Brain microvascular endothelial cell (primary cell): ENCODE measurements at regions not wholly inside any gene's neighbourhood (a gene's known extent, or its start where the extent isn't known, plus 50 kb on each side); places are given as distances from the start of the nearest gene placed in this dataset.
A peak's percentile ranks its signal among the peaks of the same experiment; 100 is the strongest.
"Not testable (repeated sequence)": the region's sequence is repeated elsewhere in the genome, so short reads cannot be mapped to it uniquely, and the experiment has no call there.

ENCODE experiments used
- DNase-seq: peaks from one replicate; pipeline ENCODE4 v3.0.0-alpha.2; 2020
- H3K27ac ChIP-seq: fragments of 250-450 bp; sonication (Bioruptor Pico); 2 replicates; pipeline ENCODE4 v1.5.1; 2020; ENCODE audit warnings: mild to moderate bottlenecking, moderate library complexity
- H3K27me3 ChIP-seq: fragments of 250-450 bp; sonication (Bioruptor Pico); replicated peaks from 2 replicates; pipeline ENCODE4 v1.5.1; 2020; ENCODE audit warnings: mild to moderate bottlenecking
- H3K36me3 ChIP-seq: fragments of 250-450 bp; sonication (Bioruptor Pico); replicated peaks from 2 replicates; pipeline ENCODE4 v1.5.1; 2020; ENCODE audit warnings: mild to moderate bottlenecking
- H3K4me3 ChIP-seq: 2 replicates; pipeline ENCODE4 v1.5.1; 2011; ENCODE audit warnings: low read depth, mild to moderate bottlenecking, control low read depth, low read length, moderate library complexity
- CTCF ChIP-seq: IDR thresholded peaks from 2 replicates; pipeline ENCODE4 v1.5.1; 2011; ENCODE audit warnings: low read depth, mild to moderate bottlenecking, moderate library complexity, low read length, control low read depth, inconsistent platforms; ENCODE audit errors: missing control alignments
- in situ Hi-C: cut with HindIII; loops from 2 replicates; pipeline ENCODE4 v1.10.0; 2017; ENCODE audit warnings: low sequenced_read_pairs, low pct_ligation_motif_present

GRCh38 chr5:89817841-89818240, 591.7 kb downstream of the CETN3 start:
- H3K36me3 ChIP-seq, result no peaks in the 10 kb centered on the region
- TF ChIP-seq CTCF, result no peak
- no peak overlapping the region for H3K27ac ChIP-seq
- no peak overlapping the region for H3K4me3 ChIP-seq
- no peaks in the 10 kb centered on the region for H3K27me3 ChIP-seq
- in situ Hi-C loops, result no loop called here
- DNase-seq, result no peak

- TF ChIP-seq CTCF, result no peak
- no peak for DNase-seq
- Histone ChIP-seq H3K27ac (no peak overlapping the region), H3K4me3 (no peak overlapping the region), H3K27me3 (no peaks in the 10 kb centered on the region), H3K36me3 (no peaks in the 10 kb centered on the region)
- in situ Hi-C loops, result no loop called here
Observed at GRCh38 chr5:89816038-89816437, 593.5 kb downstream of the CETN3 start.

GRCh38 chr5:89800735-89801134, 608.8 kb downstream of the CETN3 start:
- H3K36me3 ChIP-seq, H3K27ac ChIP-seq, H3K4me3 ChIP-seq, in situ Hi-C loops, DNase-seq, H3K27me3 ChIP-seq: not testable (repeated sequence)

GRCh38 chr5:89794504-89794903, 615.1 kb downstream of the CETN3 start:
- H3K4me3 ChIP-seq, H3K36me3 ChIP-seq, H3K27ac ChIP-seq, H3K27me3 ChIP-seq, DNase-seq, in situ Hi-C loops: not testable (repeated sequence)

- in situ Hi-C loops, H3K36me3 ChIP-seq, H3K4me3 ChIP-seq, H3K27ac ChIP-seq, H3K27me3 ChIP-seq, DNase-seq: not testable (repeated sequence)
Observed at GRCh38 chr5:89779734-89780133, 629.8 kb downstream of the CETN3 start.

GRCh38 chr5:89777758-89778157, 631.8 kb downstream of the CETN3 start:
- in situ Hi-C loops, result no loop called here
- Histone ChIP-seq H3K4me3 (no peak overlapping the region), H3K27me3 (no peaks in the 10 kb centered on the region), H3K27ac (no peak overlapping the region), H3K36me3 (no peaks in the 10 kb centered on the region)
- no peak for DNase-seq
- no peak for TF ChIP-seq CTCF

GRCh38 chr5:89769975-89770374, 639.6 kb downstream of the CETN3 start:
- H3K36me3 ChIP-seq, result no peaks in the 10 kb centered on the region
- no peak overlapping the region for H3K27ac ChIP-seq
- no peaks in the 10 kb centered on the region for H3K27me3 ChIP-seq
- DNase-seq, result peak; percentile 83
- no peak overlapping the region for H3K4me3 ChIP-seq
- in situ Hi-C loops, result no loop called here
- TF ChIP-seq CTCF, result no peak
